Activated CD4-positive, alpha-beta T cell treated with anti-CD3 and anti-CD28 coated beads, Interleukin-2, amount 50 U/mL, for 48 hours (primary cell): ENCODE measurements at regions not wholly inside any gene's neighbourhood (a gene's known extent, or its start where the extent isn't known, plus 50 kb on each side); places are given as distances from the start of the nearest gene placed in this dataset.

ENCODE experiments used
- DNase-seq, 2 experiments: peaks; one replicate each; pipeline ENCODE4 v3.0.0-alpha.2; 2020

DNA sequence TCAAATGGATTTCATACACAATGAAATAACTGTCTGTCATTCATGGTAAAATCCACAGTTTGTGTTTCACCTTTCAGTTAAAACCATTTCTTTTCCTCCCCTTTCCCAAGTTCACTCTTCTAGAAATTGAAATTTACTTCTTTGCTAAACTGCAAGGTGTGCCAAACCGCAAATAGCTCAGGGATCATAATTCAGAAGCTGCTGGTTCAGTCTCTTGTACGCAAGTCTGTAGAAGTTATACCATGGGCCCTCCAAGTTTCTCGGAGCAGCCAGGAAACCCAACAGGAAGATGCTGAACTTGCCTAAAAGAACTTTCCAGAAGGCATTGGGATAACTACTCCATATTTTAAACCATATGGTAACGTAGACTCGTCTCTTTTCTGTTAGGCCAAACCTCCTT lies 268.9 kb downstream of the FLRT2 start:
- no peak for DNase-seq

DNA sequence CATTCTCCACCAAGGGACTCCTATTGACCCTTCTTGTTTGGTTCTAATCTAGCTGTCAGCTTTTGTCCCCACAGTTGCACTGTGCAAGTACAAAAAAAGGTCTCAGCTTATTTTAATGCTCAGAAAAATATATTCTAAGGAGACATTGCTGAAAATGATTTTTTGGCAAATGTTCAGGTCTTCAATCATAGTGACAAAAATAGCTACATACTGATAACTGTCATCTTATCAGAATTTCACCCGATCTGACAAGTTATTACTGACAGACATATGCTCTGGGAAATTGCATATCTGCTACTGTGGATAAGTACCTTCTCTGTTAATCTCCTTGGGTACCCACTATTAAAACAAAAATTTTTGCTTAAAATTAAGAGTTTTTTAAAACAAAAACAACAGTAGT lies 263.6 kb downstream of the FLRT2 start:
- no peak for DNase-seq

DNA sequence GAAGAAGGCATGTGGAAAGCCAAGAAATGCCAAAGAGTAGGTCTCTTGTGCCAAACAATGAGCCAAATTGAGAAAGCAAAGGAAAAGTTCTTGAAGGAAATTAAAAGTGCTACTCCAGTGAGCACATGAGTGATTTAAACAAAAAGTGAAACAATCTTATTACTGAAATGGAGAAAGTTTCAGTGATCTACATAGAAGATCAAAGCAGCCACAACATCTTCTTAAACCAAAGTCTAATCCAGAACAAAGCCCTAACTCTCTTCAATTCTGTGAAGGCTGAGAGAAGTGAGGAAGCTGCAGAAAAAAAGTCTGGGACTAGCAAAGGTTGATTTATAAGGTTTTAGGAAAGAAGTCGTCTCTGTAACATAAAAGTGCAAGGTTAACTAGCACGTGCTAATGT lies 259.6 kb downstream of the FLRT2 start:
- no peak for DNase-seq

- no peak for DNase-seq
Measured at GRCh38 chr14:85788470-85789233, 258.7 kb downstream of the FLRT2 start.

DNA sequence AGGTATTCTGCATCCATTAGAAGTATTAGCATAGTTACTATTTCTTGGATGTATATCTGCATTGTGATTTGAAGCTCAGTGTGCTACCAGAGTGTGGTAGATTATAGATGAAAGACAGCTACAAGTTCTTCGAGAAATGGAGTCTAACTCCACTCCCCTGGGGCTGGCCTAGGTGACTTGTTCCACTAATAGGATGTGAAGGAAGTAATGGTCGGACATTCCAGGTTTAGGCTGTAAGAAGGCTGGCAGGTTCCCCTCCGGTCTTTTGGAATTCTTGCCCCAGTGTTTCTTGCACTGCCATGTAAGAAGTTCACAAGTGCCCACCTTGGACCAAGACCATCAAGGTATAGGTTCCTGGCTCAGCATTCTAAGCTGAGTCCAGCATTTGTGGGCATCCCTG lies 236.4 kb downstream of the FLRT2 start:
- DNase-seq, result no peak

- DNase-seq, result no peak
Measured at GRCh38 chr14:85764822-85765221, 234.9 kb downstream of the FLRT2 start.

- no peak for DNase-seq
Measured at GRCh38 chr14:85762526-85762925, 232.6 kb downstream of the FLRT2 start.

DNA sequence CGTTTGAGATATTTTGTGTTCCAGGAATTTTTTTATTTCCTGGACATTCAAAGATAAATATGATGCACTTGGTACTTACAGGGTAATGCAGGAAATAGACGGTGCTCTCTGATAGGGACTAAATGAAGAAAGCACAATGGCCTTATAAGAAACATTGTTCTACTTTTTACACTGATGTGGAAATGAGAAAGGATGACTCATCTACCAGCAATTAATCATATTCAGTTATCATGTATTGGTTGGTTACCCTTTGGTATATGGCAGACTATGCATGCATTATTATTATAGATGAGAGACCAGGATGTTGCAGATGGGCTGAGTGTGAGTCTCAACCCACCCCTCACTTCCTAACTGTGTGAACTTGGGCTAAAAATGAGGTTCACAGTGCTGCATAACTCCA lies 222.2 kb downstream of the FLRT2 start:
- no peak for DNase-seq

- no peak for DNase-seq
Measured at GRCh38 chr14:85744573-85744972, 214.6 kb downstream of the FLRT2 start.

- no peak for DNase-seq
Measured at GRCh38 chr14:85732031-85732430, 202.1 kb downstream of the FLRT2 start.

- DNase-seq, result no peak
Measured at GRCh38 chr14:85731186-85731585, 201.2 kb downstream of the FLRT2 start.

DNA sequence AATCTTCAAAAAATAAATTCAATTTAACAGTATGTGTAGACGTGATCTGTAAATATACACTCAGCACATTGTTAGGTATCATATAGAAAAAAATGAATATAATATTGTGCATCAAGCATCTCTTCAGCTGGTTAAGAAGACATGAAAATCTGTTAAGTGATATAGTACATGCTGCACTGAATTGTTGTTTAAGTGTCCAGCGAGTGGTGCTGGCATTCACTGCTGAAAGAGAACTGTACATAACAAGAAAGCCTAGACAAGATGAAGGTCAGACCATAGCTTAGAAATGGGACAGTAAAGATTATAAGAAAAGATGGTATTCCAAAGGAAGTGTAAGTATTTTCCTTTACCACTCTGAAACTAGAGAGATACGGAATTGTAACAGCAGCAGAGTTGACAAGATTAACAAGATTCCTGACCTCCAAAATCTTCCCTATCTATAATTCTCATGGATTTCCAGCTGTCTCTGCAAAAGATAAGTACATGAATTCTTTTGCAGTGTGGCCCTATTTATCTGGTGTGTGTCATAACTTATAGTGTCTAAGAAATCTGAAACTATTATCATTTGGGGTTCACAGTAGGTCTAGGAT lies 198.6 kb downstream of the FLRT2 start:
- DNase-seq, result no peak

DNA sequence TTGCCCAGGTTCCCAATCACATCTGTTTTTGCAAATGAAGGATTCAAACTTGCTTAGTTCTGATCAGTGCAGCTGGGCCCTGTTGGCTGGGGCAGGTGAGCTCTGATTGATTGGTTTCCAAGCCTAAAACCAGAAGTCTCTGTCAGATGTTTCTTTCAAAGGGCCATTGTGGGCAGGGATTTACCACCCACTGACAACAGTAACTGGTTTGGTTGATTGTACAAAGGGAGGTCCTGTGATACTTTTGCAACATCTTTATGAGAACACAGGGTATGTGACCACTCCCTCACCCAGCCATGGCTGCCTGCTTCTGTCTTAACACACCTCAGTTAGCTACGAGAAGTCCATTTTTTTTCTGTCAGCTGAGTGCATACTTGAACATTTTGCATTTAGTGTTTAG lies 184.1 kb downstream of the FLRT2 start:
- DNase-seq, result no peak

DNA sequence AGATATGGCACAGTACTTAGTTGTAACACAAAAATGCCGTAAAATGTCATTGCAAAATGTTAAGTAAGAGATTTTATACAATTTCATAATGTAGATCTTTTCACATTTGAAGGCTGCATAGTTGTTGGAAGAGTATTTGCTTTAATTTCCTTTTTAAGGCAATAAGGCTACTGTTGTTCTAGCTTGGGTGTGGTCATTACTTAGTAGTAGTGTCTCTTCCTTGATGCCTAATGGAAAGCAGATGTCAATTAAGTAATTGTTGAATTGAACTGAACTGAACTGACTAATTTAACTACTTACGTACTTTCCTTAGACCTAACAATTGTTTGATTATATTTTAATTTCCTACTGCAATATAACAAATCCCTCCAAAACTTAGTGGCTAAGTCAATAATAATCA lies 181.7 kb downstream of the FLRT2 start:
- DNase-seq, result no peak
